H1 (cell line): ENCODE measurements at regions not wholly inside any gene's neighbourhood (a gene's known extent, or its start where the extent isn't known, plus 50 kb on each side); places are given as distances from the start of the nearest gene placed in this dataset.

Experiments used
- TF ChIP-seq, protein P1 (sequence below): fragments of 300-600 bp; sonication (generic); IDR thresholded peaks from 2 replicates; pipeline ENCODE4 v1.7.1; 2012; ENCODE audit warnings: low read length, moderate library complexity, mild to moderate bottlenecking, inconsistent platforms; ENCODE audit not compliant: insufficient replicate concordance

- TF ChIP-seq, protein P1, sequence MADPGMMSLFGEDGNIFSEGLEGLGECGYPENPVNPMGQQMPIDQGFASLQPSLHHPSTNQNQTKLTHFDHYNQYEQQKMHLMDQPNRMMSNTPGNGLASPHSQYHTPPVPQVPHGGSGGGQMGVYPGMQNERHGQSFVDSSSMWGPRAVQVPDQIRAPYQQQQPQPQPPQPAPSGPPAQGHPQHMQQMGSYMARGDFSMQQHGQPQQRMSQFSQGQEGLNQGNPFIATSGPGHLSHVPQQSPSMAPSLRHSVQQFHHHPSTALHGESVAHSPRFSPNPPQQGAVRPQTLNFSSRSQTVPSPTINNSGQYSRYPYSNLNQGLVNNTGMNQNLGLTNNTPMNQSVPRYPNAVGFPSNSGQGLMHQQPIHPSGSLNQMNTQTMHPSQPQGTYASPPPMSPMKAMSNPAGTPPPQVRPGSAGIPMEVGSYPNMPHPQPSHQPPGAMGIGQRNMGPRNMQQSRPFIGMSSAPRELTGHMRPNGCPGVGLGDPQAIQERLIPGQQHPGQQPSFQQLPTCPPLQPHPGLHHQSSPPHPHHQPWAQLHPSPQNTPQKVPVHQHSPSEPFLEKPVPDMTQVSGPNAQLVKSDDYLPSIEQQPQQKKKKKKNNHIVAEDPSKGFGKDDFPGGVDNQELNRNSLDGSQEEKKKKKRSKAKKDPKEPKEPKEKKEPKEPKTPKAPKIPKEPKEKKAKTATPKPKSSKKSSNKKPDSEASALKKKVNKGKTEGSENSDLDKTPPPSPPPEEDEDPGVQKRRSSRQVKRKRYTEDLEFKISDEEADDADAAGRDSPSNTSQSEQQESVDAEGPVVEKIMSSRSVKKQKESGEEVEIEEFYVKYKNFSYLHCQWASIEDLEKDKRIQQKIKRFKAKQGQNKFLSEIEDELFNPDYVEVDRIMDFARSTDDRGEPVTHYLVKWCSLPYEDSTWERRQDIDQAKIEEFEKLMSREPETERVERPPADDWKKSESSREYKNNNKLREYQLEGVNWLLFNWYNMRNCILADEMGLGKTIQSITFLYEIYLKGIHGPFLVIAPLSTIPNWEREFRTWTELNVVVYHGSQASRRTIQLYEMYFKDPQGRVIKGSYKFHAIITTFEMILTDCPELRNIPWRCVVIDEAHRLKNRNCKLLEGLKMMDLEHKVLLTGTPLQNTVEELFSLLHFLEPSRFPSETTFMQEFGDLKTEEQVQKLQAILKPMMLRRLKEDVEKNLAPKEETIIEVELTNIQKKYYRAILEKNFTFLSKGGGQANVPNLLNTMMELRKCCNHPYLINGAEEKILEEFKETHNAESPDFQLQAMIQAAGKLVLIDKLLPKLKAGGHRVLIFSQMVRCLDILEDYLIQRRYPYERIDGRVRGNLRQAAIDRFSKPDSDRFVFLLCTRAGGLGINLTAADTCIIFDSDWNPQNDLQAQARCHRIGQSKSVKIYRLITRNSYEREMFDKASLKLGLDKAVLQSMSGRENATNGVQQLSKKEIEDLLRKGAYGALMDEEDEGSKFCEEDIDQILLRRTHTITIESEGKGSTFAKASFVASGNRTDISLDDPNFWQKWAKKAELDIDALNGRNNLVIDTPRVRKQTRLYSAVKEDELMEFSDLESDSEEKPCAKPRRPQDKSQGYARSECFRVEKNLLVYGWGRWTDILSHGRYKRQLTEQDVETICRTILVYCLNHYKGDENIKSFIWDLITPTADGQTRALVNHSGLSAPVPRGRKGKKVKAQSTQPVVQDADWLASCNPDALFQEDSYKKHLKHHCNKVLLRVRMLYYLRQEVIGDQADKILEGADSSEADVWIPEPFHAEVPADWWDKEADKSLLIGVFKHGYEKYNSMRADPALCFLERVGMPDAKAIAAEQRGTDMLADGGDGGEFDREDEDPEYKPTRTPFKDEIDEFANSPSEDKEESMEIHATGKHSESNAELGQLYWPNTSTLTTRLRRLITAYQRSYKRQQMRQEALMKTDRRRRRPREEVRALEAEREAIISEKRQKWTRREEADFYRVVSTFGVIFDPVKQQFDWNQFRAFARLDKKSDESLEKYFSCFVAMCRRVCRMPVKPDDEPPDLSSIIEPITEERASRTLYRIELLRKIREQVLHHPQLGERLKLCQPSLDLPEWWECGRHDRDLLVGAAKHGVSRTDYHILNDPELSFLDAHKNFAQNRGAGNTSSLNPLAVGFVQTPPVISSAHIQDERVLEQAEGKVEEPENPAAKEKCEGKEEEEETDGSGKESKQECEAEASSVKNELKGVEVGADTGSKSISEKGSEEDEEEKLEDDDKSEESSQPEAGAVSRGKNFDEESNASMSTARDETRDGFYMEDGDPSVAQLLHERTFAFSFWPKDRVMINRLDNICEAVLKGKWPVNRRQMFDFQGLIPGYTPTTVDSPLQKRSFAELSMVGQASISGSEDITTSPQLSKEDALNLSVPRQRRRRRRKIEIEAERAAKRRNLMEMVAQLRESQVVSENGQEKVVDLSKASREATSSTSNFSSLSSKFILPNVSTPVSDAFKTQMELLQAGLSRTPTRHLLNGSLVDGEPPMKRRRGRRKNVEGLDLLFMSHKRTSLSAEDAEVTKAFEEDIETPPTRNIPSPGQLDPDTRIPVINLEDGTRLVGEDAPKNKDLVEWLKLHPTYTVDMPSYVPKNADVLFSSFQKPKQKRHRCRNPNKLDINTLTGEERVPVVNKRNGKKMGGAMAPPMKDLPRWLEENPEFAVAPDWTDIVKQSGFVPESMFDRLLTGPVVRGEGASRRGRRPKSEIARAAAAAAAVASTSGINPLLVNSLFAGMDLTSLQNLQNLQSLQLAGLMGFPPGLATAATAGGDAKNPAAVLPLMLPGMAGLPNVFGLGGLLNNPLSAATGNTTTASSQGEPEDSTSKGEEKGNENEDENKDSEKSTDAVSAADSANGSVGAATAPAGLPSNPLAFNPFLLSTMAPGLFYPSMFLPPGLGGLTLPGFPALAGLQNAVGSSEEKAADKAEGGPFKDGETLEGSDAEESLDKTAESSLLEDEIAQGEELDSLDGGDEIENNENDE: no peak
These were observed 315.1 kb upstream of the KLHL29 start (continued) for GRCh38 chr2:23069923-23070322.
